Parathyroid adenoma (tissue), 2 donors: ENCODE measurements at regions not wholly inside any gene's neighbourhood (a gene's known extent, or its start where the extent isn't known, plus 50 kb on each side); places are given as distances from the start of the nearest gene placed in this dataset.

Experiments used
- H2AFZ ChIP-seq: fragments of 300-600 bp; sonication (generic); one replicate; pipeline ENCODE4 v1.7.0; 2017; ENCODE audit warnings: antibody characterized with exemption, mild to moderate bottlenecking
- H3K27ac ChIP-seq: fragments of 300-600 bp; sonication (generic); one replicate; pipeline ENCODE4 v1.7.0; 2017
- H3K27me3 ChIP-seq: fragments of 300-600 bp; sonication (generic); one replicate; pipeline ENCODE4 v1.7.0; 2017; ENCODE audit warnings: low read length; ENCODE audit not compliant: control insufficient read depth, insufficient read depth
- H3K36me3 ChIP-seq: fragments of 300-600 bp; sonication (generic); one replicate; pipeline ENCODE4 v1.7.0; 2017; ENCODE audit warnings: low read length; ENCODE audit not compliant: control insufficient read depth, insufficient read depth
- H3K4me1 ChIP-seq: fragments of 300-600 bp; sonication (generic); one replicate; pipeline ENCODE4 v1.7.0; 2017; ENCODE audit warnings: control low read depth
- H3K4me2 ChIP-seq: fragments of 300-600 bp; sonication (generic); one replicate; pipeline ENCODE4 v1.7.0; 2017; ENCODE audit warnings: low read length
- H3K4me3 ChIP-seq: fragments of 300-600 bp; sonication (generic); one replicate; pipeline ENCODE4 v1.7.0; 2017; ENCODE audit warnings: low read depth, low read length
- H3K79me2 ChIP-seq: fragments of 300-600 bp; sonication (generic); one replicate; pipeline ENCODE4 v1.7.0; 2017; ENCODE audit warnings: control low read depth
- H3K9ac ChIP-seq: fragments of 300-600 bp; sonication (generic); one replicate; pipeline ENCODE4 v1.7.0; 2017; ENCODE audit warnings: mild to moderate bottlenecking
- H3K9me3 ChIP-seq: fragments of 300-600 bp; sonication (generic); one replicate; pipeline ENCODE4 v1.7.0; 2017; ENCODE audit warnings: low read length; ENCODE audit not compliant: control insufficient read depth
- TF ChIP-seq, protein P1 (sequence below): fragments of 300-600 bp; sonication (generic); IDR thresholded peaks from one replicate; pipeline ENCODE4 v1.7.0; 2017; ENCODE audit warnings: antibody characterized with exemption, mild to moderate bottlenecking
- donor health status: primary hyperparathyroidism.

DNA sequence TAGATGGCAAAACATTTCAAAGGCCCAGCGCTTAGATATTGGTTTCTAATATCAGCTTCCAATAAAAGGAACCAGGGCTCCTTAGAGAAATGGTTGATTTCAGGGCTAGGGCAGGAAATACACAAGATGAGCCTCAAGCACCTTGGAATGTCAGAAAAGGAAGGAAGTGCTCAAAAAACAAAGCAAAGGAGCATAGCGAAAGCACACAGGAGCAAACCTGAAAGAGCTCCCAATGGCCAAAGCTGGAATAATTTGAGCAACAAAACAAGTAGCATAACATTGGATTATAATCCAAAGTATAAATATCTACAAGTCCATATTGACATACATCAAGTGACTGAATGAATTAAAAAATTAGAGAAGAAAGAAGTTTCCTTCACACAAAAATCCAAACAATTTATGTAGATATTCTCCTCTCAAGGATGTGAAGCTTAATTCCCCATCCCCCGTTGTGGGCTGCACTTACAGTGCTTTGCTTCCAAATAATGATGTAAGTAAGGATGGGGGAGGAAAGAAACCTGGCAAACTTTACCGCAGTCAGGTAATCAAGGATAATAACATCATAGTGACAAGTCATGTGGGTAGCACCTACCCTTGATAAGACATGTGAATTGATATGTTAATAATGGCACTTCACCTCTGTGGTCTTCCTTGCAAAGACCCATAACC, 132.9 kb upstream of the DST start:
- H3K4me1 ChIP-seq: peaks cover 14% of the 10 kb centered on the region
- no peak overlapping the region for H3K27ac ChIP-seq
- TF ChIP-seq, protein P1, sequence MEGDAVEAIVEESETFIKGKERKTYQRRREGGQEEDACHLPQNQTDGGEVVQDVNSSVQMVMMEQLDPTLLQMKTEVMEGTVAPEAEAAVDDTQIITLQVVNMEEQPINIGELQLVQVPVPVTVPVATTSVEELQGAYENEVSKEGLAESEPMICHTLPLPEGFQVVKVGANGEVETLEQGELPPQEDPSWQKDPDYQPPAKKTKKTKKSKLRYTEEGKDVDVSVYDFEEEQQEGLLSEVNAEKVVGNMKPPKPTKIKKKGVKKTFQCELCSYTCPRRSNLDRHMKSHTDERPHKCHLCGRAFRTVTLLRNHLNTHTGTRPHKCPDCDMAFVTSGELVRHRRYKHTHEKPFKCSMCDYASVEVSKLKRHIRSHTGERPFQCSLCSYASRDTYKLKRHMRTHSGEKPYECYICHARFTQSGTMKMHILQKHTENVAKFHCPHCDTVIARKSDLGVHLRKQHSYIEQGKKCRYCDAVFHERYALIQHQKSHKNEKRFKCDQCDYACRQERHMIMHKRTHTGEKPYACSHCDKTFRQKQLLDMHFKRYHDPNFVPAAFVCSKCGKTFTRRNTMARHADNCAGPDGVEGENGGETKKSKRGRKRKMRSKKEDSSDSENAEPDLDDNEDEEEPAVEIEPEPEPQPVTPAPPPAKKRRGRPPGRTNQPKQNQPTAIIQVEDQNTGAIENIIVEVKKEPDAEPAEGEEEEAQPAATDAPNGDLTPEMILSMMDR: no peak

DNA sequence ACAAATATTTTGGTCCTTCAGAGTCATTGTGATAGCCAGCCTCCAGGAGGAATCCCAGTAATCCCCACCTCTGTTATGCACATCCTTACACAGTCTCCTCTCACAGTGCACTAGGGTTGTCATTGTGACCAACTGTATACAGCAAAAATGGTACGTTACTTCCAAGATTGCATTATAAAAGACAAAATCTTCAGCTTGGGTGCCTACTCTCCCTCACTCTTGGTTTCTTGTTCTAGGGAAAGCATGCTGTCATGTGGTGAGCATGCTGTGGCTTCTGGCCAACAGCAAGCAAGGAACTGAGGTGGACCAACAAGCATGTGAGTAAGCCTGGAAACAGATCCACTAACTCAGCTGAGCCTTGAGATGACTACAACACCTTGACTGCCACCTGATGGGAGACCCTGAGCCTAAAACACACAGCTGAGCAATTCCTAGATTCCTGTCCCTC, 130.1 kb upstream of the DST start:
- peak overlapping the region; percentile 21 for H3K27ac ChIP-seq
- H3K9me3 ChIP-seq: no peaks in the 10 kb centered on the region
- H3K9ac ChIP-seq: no peak overlapping the region
- H3K36me3 ChIP-seq: no peaks in the 10 kb centered on the region
- H2AFZ ChIP-seq: no peak overlapping the region
- no peaks in the 10 kb centered on the region for H3K27me3 ChIP-seq
- no peak overlapping the region for H3K4me3 ChIP-seq
- no peak overlapping the region for H3K4me2 ChIP-seq
- H3K79me2 ChIP-seq: no peaks in the 10 kb centered on the region
- H3K4me1 ChIP-seq: peaks cover 16% of the 10 kb centered on the region
- TF ChIP-seq, protein P1: no peak

More for the DNA sequence above, 132.9 kb upstream of the DST start:
- Histone ChIP-seq H3K27me3 (no peaks in the 10 kb centered on the region), H3K79me2 (no peaks in the 10 kb centered on the region), H3K9me3 (no peaks in the 10 kb centered on the region), H3K4me2 (no peak overlapping the region), H2AFZ (no peak overlapping the region), H3K36me3 (no peaks in the 10 kb centered on the region), H3K4me3 (no peak overlapping the region), H3K9ac (no peak overlapping the region)

- Histone ChIP-seq H3K4me3 (no peak overlapping the region), H3K9me3 (no peaks in the 10 kb centered on the region), H3K4me2 (no peak overlapping the region), H3K79me2 (no peaks in the 10 kb centered on the region), H3K27ac (no peak overlapping the region), H3K9ac (no peak overlapping the region), H3K36me3 (no peaks in the 10 kb centered on the region), H2AFZ (no peak overlapping the region), H3K4me1 (peaks cover 14% of the 10 kb centered on the region), H3K27me3 (no peaks in the 10 kb centered on the region)
- TF ChIP-seq, protein P1: no peak
Measured at GRCh38 chr6:56771929-56772607, 129.4 kb upstream of the DST start.

DNA sequence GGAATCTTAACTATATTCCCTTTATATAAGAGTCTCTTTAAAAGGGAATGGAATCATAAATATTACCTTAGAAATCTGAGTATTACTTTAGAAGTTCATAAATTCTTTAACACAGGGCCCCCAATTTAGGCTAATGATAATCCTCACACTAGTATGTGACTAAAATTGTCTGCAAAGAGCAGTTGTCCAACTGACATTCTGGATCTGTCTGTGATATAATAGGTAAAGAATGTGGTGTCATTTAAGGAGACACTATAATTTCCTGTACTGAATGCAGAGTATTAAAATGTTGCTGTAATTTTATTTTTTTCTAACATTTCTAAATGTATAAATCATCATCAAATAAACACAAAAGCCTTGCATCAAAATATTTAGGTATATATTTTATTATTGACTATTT, 128.5 kb upstream of the DST start:
- H3K4me3 ChIP-seq: no peak overlapping the region
- TF ChIP-seq, protein P1: no peak
- H3K9me3 ChIP-seq: no peaks in the 10 kb centered on the region
- H3K36me3 ChIP-seq: no peaks in the 10 kb centered on the region
- H3K4me2 ChIP-seq: no peak overlapping the region
- peaks cover 15% of the 10 kb centered on the region for H3K4me1 ChIP-seq
- no peaks in the 10 kb centered on the region for H3K27me3 ChIP-seq
- no peak overlapping the region for H3K27ac ChIP-seq
- no peak overlapping the region for H2AFZ ChIP-seq
- H3K9ac ChIP-seq: no peak overlapping the region
- H3K79me2 ChIP-seq: no peaks in the 10 kb centered on the region
